K562 (cell line): ENCODE measurements at regions not wholly inside any gene's neighbourhood (a gene's known extent, or its start where the extent isn't known, plus 50 kb on each side); places are given as distances from the start of the nearest gene placed in this dataset.

Experiments
- ATAC-seq: fragments of 200-7000 bp; cut with Tn5 transposase; 3 replicates; pipeline ENCODE4 v1.9.1; 2020; ENCODE audit warnings: moderate library complexity
- BruUV-seq: library from RNA; stranded (reverse); fragments of 400-500 nt; replicated peaks from 2 replicates; lab custom pipeline; 2021; lab: Mats Ljungman, UMichigan
- CTCF ChIA-PET: fragments of 300-600 bp; formaldehyde crosslinking; extraction: SDS; loops from one replicate; lab custom pipeline; 2021; ENCODE audit warnings: low intra/inter-chr PET ratio; lab: Yijun Ruan, JAX
- POLR2A ChIA-PET: fragments of 300-600, 350-650 bp; sonication (Branson Sonifier 250); formaldehyde crosslinking; extraction: SDS; loops from one replicate; lab custom pipeline; 2021; ENCODE audit warnings: antibody characterized with exemption, inconsistent platforms; lab: Yijun Ruan, JAX
- DNase-seq, 4 experiments: peaks; one replicate each; pipeline versions ENCODE4 v3.0.0 to v3.0.0-alpha.2; 2011 to 2018; ENCODE audit warnings: low spot score in 3 of 4, mixed read lengths in 3 of 4; ENCODE audit errors: extremely low read depth in 1 of 4
- FAIRE-seq: peaks from 2 replicates; lab custom pipeline; 2011; peaks lifted over from hg19 to GRCh38; lab: Jason Lieb, UNC
- H2AFZ ChIP-seq: 2 replicates; pipeline ENCODE4 v1.6.0; 2011; ENCODE audit warnings: low read depth, low read length, control low read depth, inconsistent platforms
- H3K27ac ChIP-seq: fragments of 200-600 bp; 3 replicates; pipeline ENCODE4 v1.8.0; 2011; ENCODE audit warnings: low read depth, mild to moderate bottlenecking, control low read depth, inconsistent platforms, low read length, moderate library complexity, mixed read lengths; ENCODE audit errors: extremely low read depth
- H3K27me3 ChIP-seq, 2 experiments: fragments of 300-600 bp in 1 of 2; 2 replicates in 1 of 2; 3 replicates in 1 of 2; pipeline versions ENCODE4 v1.6.0 to v1.8.0; 2011; ENCODE audit warnings: inconsistent platforms in 2 of 2, low read length in 2 of 2, mild to moderate bottlenecking in 1 of 2, mixed read lengths in 1 of 2, moderate library complexity in 1 of 2; ENCODE audit not compliant: control insufficient read depth in 2 of 2, insufficient read depth in 2 of 2
- H3K36me3 ChIP-seq: fragments of 300-600 bp; 3 replicates; pipeline ENCODE4 v1.8.0; 2011; ENCODE audit warnings: mild to moderate bottlenecking, low read length, inconsistent platforms; ENCODE audit not compliant: control insufficient read depth, insufficient read depth
- H3K4me1 ChIP-seq, 2 experiments: fragments of 200-600 bp in 1 of 2; replicated peaks in 1 of 2; 2 replicates in 1 of 2; 3 replicates in 1 of 2; pipeline versions ENCODE4 v1.5.1 to v1.8.0; 2011; ENCODE audit warnings: inconsistent platforms in 2 of 2, low read length in 2 of 2, mild to moderate bottlenecking in 1 of 2, mixed read lengths in 1 of 2, moderate library complexity in 1 of 2; ENCODE audit not compliant: control insufficient read depth in 2 of 2, insufficient read depth in 2 of 2
- H3K4me2 ChIP-seq: 2 replicates; pipeline ENCODE4 v1.6.1; 2011; ENCODE audit warnings: low read length, control low read depth, inconsistent platforms, mixed read lengths; ENCODE audit not compliant: insufficient read depth
- H3K4me3 ChIP-seq: fragments of 200-600 bp; sonication (generic), shearing (Covaris generic); 2 replicates; pipeline ENCODE4 v1.5.1; 2016; ENCODE audit warnings: control low read depth, inconsistent platforms
- H3K79me2 ChIP-seq: fragments of 200-600 bp; 3 replicates; pipeline ENCODE4 v1.8.0; 2011; ENCODE audit warnings: low read length, inconsistent platforms; ENCODE audit not compliant: control insufficient read depth, insufficient read depth
- H3K9ac ChIP-seq, 2 experiments: 2 replicates each; pipeline versions ENCODE4 v1.6.0 to v1.6.1; 2011; ENCODE audit warnings: low read depth in 2 of 2, low read length in 2 of 2, control low read depth in 1 of 2, inconsistent platforms in 1 of 2, mild to moderate bottlenecking in 1 of 2, mixed read lengths in 1 of 2; ENCODE audit not compliant: insufficient read depth in 1 of 2
- H3K9me1 ChIP-seq: one replicate; pipeline ENCODE4 v1.6.0; 2011; ENCODE audit warnings: inconsistent platforms, mild to moderate bottlenecking, low read length, moderate library complexity; ENCODE audit not compliant: control insufficient read depth, insufficient read depth
- H3K9me3 ChIP-seq: replicated peaks from 2 replicates; pipeline ENCODE4 v1.5.1; 2011; ENCODE audit warnings: low read depth, low read length, inconsistent platforms; ENCODE audit not compliant: control insufficient read depth, insufficient read depth
- H4K20me1 ChIP-seq: replicated peaks from 2 replicates; pipeline ENCODE4 v1.6.1; 2011; ENCODE audit warnings: low read length, inconsistent platforms, mixed read lengths; ENCODE audit not compliant: control insufficient read depth, insufficient read depth
- GATAD2B ChIP-seq: fragments of 450-650 bp; IDR thresholded peaks from 2 replicates; pipeline ENCODE4 v1.6.1; 2017; ENCODE audit warnings: mild to moderate bottlenecking, borderline replicate concordance
- KAT2B ChIP-seq: IDR thresholded peaks from one replicate; pipeline ENCODE4 v1.6.1; 2012; ENCODE audit warnings: low read depth, mild to moderate bottlenecking, control low read depth, inconsistent platforms, low read length, moderate library complexity
- MAX ChIP-seq: sonication (generic); formaldehyde crosslinking; IDR thresholded peaks from 2 replicates; pipeline ENCODE4 v1.9.0; 2022; ENCODE audit warnings: mild to moderate bottlenecking, missing genetic modification reagents
- PRMT5 ChIP-seq: sonication (generic); formaldehyde crosslinking; IDR thresholded peaks from 2 replicates; pipeline ENCODE4 v1.5.0; 2020; ENCODE audit warnings: missing genetic modification reagents
- PTBP1 ChIP-seq: fragments of 200-400 bp; formaldehyde crosslinking; IDR thresholded peaks from 2 replicates; pipeline ENCODE4 v1.6.1; 2017; ENCODE audit warnings: low read depth, low read length
- TFE3 ChIP-seq: fragments of 450-650 bp; formaldehyde crosslinking; IDR thresholded peaks from 2 replicates; pipeline ENCODE4 v1.4.0; 2020; ENCODE audit warnings: mild to moderate bottlenecking, mixed read lengths
- ZNF449 ChIP-seq: fragments of 250-450 bp; sonication (Bioruptor Pico); IDR thresholded peaks from 2 replicates; pipeline ENCODE4 v1.8.0; 2022; ENCODE audit warnings: moderate library complexity, mild to moderate bottlenecking, inconsistent platforms
- WGBS: fragments of 100-300 bp; shearing (Covaris generic); methylation state at CpG from one replicate; pipeline ENCODE4 v1.1.6; 2016; ENCODE audit warnings: low coverage, mixed read lengths; ENCODE audit not compliant: insufficient coverage; ENCODE audit errors: missing lambda C conversion rate; 5-methylcytosine and 5-hydroxymethylcytosine counted together
- in situ Hi-C: fragments of 300-500 bp; cut with MboI; formaldehyde crosslinking; loops from 4 replicates; pipeline ENCODE4 v1.15.0; 2018; ENCODE audit warnings: inconsistent platforms, mixed read lengths
- intact Hi-C: fragments of 100-400 bp; cut with micrococcal nuclease; formaldehyde crosslinking; loops from 2 replicates; pipeline ENCODE4 v1.14.2; 2022

- Histone ChIP-seq H3K27ac (no peak overlapping the region), H3K9me1 (no peaks in the 10 kb centered on the region), H3K79me2 (no peaks in the 10 kb centered on the region), H3K4me3 (no peak overlapping the region), H4K20me1 (no peaks in the 10 kb centered on the region), H3K9ac (no peak overlapping the region), H3K4me1 (no peaks in the 10 kb centered on the region), H3K27me3 (no peaks in the 10 kb centered on the region), H2AFZ (no peak overlapping the region), H3K9me3 (no peaks in the 10 kb centered on the region), H3K36me3 (no peaks in the 10 kb centered on the region), H3K4me2 (no peak overlapping the region)
- DNase-seq, result no peak
- intact Hi-C loops (no loop called here), in situ Hi-C loops (no loop called here)
- BruUV-seq, result no TSS peak
- no peak for ATAC-seq
- ChIA-PET POLR2A (no interaction called here), CTCF (no interaction called here)
- TF ChIP-seq ZNF449 (CRISPR knock-in tag), result no peak
- TF ChIP-seq PRMT5, result no peak
- TF ChIP-seq MAX (CRISPR knock-in tag), result no peak
- no peak for TF ChIP-seq GATAD2B
- no peak for TF ChIP-seq TFE3 (CRISPR knock-in tag)
- no peak for TF ChIP-seq KAT2B
- TF ChIP-seq PTBP1, result no peak
- 0% methylated on average over 1 of the region's 1 CpG for WGBS
- no peak for FAIRE-seq
Observed at GRCh38 chr2:103025056-103025455, 263.2 kb downstream of the TMEM182 start.
